Lower leg skin (tissue), 4 donors: ENCODE measurements at regions not wholly inside any gene's neighbourhood (a gene's known extent, or its start where the extent isn't known, plus 50 kb on each side); places are given as distances from the start of the nearest gene placed in this dataset.
"Not testable (repeated sequence)": the region's sequence is repeated elsewhere in the genome, so short reads cannot be mapped to it uniquely, and the experiment has no call there.

Experiments
- DNase-seq, 2 donors: peaks; one replicate each; pipeline ENCODE4 v3.0.0-alpha.2; 2019; ENCODE audit warnings: low spot score in 2 of 2
- H3K4me3 ChIP-seq: fragments of 200-600 bp; sonication (generic); 2 replicates; pipeline ENCODE4 v1.5.1; 2017; ENCODE audit warnings: mild to moderate bottlenecking, low read depth; ENCODE audit not compliant: poor library complexity, severe bottlenecking
- CTCF ChIP-seq, 3 donors: fragments of 450-650 bp; IDR thresholded peaks; one replicate each; pipeline ENCODE4 v1.5.1; 2016; ENCODE audit warnings: antibody characterized with exemption in 3 of 3, mild to moderate bottlenecking in 3 of 3, moderate library complexity in 2 of 3
- POLR2A ChIP-seq, 2 donors: fragments of 450-650 bp; IDR thresholded peaks; one replicate each; pipeline ENCODE4 v1.6.1; 2016 to 2017; ENCODE audit warnings: antibody characterized with exemption in 2 of 2, mild to moderate bottlenecking in 1 of 2, moderate library complexity in 1 of 2
- WGBS, 2 donors: methylation state at CpG; one replicate each; pipeline ENCODE4 v1.1.5; 2018; 5-methylcytosine and 5-hydroxymethylcytosine counted together
- intact Hi-C: fragments of 100-400 bp; cut with DNase I; formaldehyde crosslinking; loops from one replicate; pipeline ENCODE4 v1.15.0; 2023; ENCODE audit warnings: low total_unique reads

GRCh38 chr4:18110099-18110498, 88.5 kb upstream of the LCORL start:
- TF ChIP-seq CTCF (IDR thresholded peaks at IDR 0.05) = no peak
- no peak for TF ChIP-seq POLR2A (IDR thresholded peaks at IDR 0.05)

GRCh38 chr4:18109676-18110075, 88.1 kb upstream of the LCORL start:
- WGBS, 2 donors = 22 to 27% methylated on average over 3 of the region's 3 CpGs
- intact Hi-C loops = no loop called here

More at GRCh38 chr4:18110099-18110498, 88.5 kb upstream of the LCORL start:
- H3K4me3 ChIP-seq = no peak overlapping the region
- WGBS, 2 donors = 14 to 21% methylated on average over 6 of the region's 6 CpGs
- intact Hi-C loops = no loop called here
- no peak for DNase-seq

GRCh38 chr4:18107848-18108528, 86.4 kb upstream of the LCORL start:
- H3K4me3 ChIP-seq, intact Hi-C loops, DNase-seq: not testable (repeated sequence)
- WGBS, 2 donors = 83 to 87% methylated on average over 4 of the region's 4 CpGs

More at GRCh38 chr4:18109676-18110075, 88.1 kb upstream of the LCORL start:
- TF ChIP-seq CTCF (IDR thresholded peaks at IDR 0.05) (no peak), POLR2A (IDR thresholded peaks at IDR 0.05) (no peak)
- H3K4me3 ChIP-seq = no peak overlapping the region
- DNase-seq = no peak

DNA sequence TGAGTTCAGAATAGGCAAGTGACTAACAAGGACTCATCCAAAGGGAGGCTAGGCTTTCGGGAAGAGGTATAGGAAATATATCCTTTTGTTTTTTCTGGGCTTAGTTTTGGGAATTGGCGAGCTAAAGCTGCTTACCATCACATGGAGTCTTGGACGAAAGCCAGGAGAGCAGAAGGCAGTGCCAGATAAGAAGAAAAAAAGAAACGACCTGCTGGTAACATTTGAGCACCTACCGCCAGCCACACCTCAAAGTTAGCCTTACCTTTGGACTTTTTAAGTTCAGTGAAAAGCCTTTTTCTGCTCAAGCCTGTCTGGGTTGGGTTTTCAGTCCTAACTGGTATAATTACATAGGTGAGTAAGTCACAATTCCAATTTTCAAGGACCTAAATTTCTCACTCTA, 85.1 kb upstream of the LCORL start:
- TF ChIP-seq CTCF (IDR thresholded peaks at IDR 0.05) (no peak), POLR2A (IDR thresholded peaks at IDR 0.05) (no peak)
- intact Hi-C loops = no loop called here
- H3K4me3 ChIP-seq = no peak overlapping the region
- 26 to 39% methylated on average over 5 of the region's 5 CpGs for WGBS, 2 donors
- no peak for DNase-seq

DNA sequence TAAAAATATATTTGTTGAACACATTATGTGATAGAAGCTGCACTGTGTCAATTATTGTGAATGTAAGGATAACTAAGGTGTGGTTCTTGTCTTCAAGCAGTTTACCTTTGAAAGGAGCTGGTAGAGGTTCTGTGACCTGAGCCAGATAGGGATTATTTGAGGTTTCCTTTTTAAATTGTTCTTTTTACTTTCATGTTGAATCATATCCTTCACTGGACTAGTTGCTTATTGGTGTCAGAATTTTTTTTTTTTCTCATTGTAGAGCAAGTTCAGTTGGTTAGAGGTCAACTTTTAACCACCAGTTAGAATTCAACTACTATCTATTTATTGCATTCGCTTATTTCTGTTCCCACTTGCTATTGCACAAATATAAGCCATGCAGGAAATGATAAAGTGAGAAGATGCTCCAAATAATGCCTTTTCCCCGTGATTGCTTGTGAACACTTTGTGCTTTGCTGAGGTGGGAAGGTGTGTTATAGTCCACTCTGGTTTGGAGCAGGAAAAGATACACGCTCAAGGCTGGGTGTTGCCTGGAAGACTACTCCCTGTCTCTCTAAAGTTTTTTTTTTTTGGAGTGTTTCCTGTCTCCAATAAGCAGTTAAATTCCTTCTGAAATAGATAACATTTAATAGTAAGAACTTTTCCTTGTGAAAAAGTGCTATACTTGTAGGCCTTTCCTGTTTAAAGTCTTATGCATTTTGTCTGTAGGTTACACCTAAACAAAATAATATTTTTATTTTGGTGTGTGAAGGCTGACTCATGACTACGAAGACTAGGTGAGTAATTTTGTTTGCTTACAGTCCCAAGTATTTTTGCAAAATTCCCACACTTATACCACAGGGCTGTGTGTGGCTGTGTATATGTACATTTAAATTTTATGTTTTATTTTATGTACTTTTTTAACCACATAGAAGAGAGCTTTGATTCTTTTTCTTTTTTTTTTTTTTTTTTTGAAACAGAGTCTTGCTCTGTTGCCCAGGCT, 83.8 kb upstream of the LCORL start:
- 56 to 58% methylated on average over 4 of the region's 4 CpGs for WGBS, 2 donors
- no peak overlapping the region for H3K4me3 ChIP-seq
- intact Hi-C loops = no loop called here
- TF ChIP-seq CTCF (IDR thresholded peaks at IDR 0.05) (no peak), POLR2A (IDR thresholded peaks at IDR 0.05) (no peak)
- DNase-seq = no peak
